GM10266 (cell line): ENCODE measurements at regions not wholly inside any gene's neighbourhood (a gene's known extent, or its start where the extent isn't known, plus 50 kb on each side); places are given as distances from the start of the nearest gene placed in this dataset.

Experiments
- DNase-seq: peaks from one replicate; pipeline ENCODE4 v3.0.0; 2012; ENCODE audit errors: extremely low spot score
- TF ChIP-seq, protein P1 (sequence below): IDR thresholded peaks from 2 replicates; pipeline ENCODE4 v1.5.1; 2012; ENCODE audit warnings: mild to moderate bottlenecking, low read depth; ENCODE audit not compliant: control insufficient read depth, insufficient read depth; ENCODE audit errors: missing control alignments

DNA sequence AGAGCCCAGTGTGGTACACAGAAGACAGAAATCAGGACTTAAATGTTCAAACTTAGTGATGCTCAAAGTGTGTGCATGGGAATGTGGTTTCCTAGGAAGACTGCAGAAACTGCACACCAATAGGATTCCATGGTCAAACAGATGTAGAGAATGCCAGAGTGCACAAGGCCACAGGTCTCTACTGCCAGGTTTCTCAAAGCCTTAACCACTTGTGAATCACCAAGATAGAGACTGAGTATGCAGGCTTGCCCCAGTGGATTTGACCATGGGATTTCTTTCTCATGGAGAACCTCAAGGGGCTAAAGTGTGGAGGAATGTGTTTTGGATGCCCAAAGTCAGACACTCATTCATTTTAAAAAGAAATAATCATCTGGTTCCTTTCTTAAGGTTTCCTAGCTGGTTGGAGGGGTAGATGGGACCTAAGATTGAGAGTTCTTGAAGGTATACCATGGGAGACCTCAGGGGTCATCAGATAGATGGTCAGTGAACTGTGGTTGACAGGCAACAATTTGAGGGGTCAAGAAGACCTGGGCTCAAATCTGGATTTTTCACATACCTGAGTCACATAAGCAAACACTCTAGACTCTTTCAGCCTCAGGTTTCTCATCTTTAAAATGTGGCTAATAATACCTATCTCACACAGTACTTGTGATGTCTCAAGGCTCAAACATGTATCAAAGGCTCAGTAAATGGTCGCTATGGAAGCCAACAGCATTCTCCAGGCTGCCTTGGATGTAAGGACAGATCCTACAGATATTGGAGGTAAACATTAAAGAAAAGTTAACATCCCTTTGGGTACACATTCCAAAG lies 81.1 kb downstream of the BOD1 start:
- no peak for DNase-seq

GRCh38 chr5:173534664-173535063 lies 81.8 kb downstream of the BOD1 start:
- no peak for DNase-seq
- TF ChIP-seq, protein P1, sequence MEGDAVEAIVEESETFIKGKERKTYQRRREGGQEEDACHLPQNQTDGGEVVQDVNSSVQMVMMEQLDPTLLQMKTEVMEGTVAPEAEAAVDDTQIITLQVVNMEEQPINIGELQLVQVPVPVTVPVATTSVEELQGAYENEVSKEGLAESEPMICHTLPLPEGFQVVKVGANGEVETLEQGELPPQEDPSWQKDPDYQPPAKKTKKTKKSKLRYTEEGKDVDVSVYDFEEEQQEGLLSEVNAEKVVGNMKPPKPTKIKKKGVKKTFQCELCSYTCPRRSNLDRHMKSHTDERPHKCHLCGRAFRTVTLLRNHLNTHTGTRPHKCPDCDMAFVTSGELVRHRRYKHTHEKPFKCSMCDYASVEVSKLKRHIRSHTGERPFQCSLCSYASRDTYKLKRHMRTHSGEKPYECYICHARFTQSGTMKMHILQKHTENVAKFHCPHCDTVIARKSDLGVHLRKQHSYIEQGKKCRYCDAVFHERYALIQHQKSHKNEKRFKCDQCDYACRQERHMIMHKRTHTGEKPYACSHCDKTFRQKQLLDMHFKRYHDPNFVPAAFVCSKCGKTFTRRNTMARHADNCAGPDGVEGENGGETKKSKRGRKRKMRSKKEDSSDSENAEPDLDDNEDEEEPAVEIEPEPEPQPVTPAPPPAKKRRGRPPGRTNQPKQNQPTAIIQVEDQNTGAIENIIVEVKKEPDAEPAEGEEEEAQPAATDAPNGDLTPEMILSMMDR, result no peak

More for the DNA sequence above, 81.1 kb downstream of the BOD1 start:
- TF ChIP-seq, protein P1, result no peak

- TF ChIP-seq, protein P1, result no peak
- DNase-seq, result no peak
These were observed 82.4 kb downstream of the BOD1 start for GRCh38 chr5:173534031-173534430.

DNA sequence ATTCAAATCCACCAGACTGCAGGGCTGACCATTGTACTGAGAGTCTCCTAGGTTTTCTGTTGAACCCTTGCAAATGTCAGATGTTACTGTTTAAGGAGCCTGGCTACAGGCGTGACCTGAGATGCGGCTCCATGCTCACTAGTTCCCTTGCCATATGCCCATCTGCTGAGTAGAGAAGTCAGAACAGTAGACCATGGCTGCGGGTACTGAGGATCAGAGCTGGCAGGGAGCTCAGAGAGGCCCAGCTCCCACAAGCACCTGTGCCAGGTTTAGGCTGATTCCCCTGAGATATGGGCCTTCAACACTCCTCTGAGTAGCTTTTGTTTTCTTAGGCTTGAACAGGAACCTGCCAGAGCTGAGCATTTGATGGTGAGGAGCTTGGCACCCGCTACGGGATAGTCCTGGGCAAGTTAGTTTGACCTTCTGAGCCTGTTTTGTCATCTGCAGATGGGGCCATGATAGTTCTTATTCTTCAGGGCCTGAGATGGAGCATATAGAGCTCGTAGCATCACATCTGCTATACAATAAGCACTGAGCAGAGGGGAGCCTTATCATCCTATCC lies 83.7 kb downstream of the BOD1 start:
- DNase-seq, result no peak
- TF ChIP-seq, protein P1, result no peak

DNA sequence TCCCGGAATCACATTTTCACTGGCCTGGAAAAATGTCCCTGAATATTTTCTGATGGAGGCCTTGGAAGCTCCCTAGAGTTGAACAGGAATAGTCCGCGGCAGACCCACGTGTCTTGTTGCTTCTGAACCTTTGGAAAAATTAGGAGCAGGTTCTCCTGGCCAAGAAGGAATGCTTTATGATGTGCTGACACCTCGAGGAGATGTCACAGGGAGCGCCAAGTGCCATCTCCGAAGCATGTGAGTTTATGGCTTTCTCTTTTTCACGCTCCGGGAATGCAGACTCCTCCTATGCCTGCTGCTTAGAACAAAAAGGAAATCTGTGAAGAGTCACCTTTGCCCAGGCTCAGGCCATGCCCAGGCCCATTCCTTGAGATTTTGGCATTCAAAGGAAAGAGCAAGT lies 84.6 kb downstream of the BOD1 start:
- TF ChIP-seq, protein P1, result no peak
- DNase-seq, result no peak

DNA sequence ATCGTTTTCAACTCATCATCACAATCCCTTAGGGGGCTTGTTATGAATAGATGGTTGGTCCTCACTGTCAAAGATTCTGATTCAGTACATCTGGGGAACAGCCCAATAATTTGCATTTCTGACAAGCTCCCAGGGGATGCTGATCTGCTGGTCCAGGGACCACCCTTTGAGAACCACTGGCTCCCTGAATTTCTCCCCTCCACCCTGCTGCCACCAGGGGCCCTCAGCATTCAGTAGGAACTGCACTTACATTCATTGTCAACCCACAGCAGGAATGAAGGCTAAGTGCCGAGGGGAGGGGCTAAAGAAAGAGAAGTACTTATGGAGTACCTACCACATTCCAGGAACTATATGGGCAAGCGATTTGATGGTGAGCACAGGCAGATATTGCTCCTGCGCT lies 85.9 kb downstream of the BOD1 start:
- DNase-seq, result no peak
- TF ChIP-seq, protein P1, result no peak

GRCh38 chr5:173529861-173530260 lies 86.6 kb downstream of the BOD1 start:
- TF ChIP-seq, protein P1, result no peak
- DNase-seq, result no peak
